ENCODE measurements at regions not wholly inside any gene's neighbourhood (a gene's known extent, or its start where the extent isn't known, plus 50 kb on each side); places are given as distances from the start of the nearest gene placed in this dataset.

DNA sequence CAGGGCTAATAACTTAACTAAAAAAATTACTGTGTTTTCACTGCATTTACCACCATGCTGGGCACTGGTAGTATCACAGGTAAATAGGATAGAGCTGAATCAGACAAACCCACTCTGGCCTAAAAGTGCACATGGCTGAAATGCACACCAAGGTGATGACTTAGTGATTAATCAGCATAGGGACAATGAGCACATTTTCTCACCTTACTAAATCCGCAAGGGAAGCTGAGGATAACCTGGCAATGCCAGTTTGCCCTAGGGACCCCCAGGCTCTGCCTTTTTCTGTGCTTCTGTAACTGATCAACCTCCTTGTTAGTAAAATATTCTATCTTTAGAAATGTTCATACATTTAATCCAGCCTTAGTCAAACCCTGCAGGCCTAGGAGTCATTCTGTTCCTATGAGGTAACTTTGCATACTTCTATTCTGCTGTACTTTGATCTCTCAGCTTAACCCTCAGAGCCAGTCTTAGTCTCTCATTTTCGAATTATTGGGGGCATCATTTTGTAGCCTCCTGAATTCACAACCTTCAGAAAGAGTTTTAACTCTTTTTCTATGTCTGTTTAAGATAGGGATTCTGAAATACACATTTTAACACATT, 562.9 kb upstream of the KCNMB2 start:
- FAIRE-seq, result no peak

GRCh38 chr3:177976241-177976640, 560.0 kb upstream of the KCNMB2 start:
- no peak for FAIRE-seq

DNA sequence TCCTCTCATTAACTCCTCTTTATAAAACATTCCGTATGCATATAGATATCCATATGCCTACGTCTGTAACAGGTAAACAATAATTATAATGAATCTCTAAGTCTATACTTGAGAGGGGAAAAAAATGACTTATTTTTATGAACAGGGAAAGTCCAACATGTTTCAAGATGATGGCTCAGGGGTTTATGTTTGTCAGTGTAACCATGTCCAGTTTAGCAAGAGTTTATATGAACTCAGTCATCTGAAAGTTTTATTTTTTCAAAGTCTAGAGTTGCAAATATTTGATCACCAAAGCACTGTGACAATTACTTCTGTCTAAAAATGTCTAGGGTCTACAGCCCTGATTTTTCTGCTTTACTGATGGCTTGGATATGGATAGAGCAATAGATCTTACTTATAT, 559.4 kb upstream of the KCNMB2 start:
- no peak for FAIRE-seq

DNA sequence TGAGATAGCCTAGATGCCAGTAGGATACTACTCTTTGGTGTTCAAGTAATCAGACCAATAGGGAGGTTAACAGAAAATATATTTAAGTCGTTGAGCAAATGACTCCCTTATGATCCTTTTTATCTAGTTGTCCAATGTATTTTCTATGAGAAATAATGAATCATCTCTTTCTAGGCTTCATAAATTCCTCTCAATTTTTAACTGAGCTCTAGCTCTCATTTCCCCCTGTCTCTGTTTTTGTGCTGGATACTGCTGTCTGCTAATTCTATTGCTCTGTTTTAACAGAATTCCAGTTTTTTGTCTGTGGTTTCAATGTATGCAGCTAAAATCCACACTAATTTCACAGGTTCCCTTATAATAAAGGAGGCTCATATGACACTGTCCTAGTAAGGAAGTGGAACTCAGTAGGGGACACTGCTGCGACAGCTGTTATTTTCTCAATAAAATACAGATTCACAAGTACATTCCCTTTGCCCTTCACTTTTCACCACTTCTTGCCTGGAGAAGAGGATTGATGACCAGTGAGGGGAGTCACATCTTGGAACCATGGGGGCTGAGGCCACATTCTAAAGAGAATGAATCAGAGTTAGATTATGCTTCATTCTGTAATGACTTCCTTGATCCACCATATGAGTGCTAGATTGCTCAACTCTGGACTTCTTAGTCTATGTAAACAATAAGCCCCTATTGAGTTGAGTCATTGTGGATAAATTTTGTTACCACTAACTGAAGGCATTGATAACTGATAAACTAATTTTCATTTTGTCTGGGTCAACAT, 558.7 kb upstream of the KCNMB2 start:
- FAIRE-seq, result no peak

DNA sequence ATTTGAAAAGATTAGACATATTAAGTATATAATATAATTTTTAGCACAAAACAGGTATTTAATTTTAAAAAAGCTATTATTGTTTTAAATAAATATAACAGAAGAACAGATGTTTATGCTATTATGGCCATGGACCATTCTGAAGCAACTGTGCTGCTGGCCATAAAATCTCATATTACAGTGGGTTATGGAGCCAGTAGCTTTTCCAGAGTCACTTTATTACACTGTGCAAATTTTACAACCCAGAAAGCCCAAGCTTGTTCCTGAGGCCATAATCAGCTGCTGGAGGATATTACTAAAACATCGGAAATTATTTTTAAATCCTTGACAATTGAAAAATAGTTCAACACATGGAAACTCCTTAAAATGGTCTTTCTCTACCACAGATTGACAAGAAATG, 557.3 kb upstream of the KCNMB2 start:
- no peak for FAIRE-seq

GRCh38 chr3:177979703-177980102, 556.5 kb upstream of the KCNMB2 start:
- FAIRE-seq, result no peak

DNA sequence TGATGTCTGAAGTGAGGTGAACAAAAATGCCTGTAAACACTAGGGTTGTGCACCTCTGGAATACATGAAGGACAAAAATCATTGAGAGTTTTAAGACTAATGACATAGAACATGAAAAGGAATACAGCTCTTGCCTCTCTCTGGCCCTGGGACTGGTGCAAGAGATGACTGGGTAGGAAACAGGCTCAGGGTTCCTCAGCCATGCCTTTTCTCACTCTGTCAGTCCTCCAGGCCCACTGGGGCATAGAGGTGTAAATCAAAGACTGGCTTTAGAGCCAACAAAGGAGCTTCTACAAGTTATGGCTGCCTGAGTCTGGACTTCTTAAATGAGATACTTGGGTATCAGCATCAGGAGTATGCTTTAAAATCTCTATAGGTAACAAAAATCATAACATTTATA, 554.7 kb upstream of the KCNMB2 start:
- FAIRE-seq, result no peak

DNA sequence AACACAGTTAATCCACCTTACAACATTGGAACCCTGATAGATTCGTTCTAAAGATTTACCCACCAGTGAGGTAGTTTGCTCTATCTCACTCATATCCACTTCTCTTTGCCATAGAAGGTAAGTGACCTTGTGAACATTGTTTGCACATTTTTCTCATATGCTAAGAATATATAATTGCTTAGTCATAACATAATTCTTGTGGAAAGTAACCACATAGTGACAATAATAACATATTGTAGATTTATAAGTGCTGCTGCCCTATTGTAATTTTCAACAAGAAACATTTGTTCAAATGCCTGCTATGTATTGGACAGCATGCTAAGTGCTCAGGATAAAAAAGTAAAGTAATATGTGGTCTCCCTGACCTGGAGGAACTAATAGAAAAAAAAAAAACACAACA, 554.2 kb upstream of the KCNMB2 start:
- no peak for FAIRE-seq

GRCh38 chr3:177983320-177983719, 552.9 kb upstream of the KCNMB2 start:
- no peak for FAIRE-seq

DNA sequence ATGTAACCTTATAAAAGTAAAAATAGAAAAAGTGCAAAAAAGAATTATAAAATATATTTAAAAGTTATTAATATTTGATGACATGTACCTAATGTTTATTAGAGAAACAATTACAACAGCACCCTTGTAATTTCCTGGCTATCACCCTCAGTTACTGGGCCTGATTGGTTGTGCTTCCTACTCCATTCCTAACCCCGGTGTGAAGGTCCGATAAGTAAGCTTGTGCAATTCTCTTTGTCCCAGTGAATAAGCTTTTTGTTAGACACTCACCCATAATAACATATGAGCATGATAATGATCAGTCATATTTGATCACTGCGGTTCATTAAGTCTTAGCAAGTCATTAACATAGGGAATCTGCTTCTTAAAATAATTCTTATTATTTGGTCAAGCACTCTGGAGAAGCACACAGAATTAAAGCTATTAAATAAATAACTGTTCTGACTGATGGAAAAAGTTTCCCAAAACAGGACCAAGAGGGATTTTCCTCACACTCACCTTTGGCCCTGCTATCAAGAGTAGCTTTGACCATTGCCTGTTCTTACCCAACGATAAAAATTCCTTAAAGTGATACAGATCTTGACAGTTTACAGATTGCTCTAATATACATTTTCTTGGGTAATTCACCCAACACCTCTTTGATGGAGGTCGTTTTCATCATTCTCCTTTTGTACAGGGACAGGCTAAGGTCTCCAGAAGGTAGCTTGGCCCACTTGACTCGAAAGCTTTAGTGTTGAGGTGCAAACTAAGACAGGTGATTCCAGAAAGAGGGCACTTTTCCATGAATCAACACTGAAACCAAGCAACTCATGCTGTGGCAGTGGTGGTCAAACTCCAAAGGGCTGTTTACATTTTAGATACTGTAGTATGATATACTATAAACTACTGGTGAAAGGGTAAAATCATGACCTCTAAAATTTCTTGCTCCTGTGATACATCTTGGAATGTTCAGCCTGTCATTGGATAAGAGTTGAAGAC, 543.0 kb upstream of the KCNMB2 start:
- no peak for FAIRE-seq

- no peak for FAIRE-seq
These were observed 541.3 kb upstream of the KCNMB2 start for GRCh38 chr3:177994976-177995375.

GRCh38 chr3:177995381-177996085, 540.7 kb upstream of the KCNMB2 start:
- no peak for FAIRE-seq

- FAIRE-seq, result no peak
These were observed 534.5 kb upstream of the KCNMB2 start for GRCh38 chr3:178001670-178002101.

GRCh38 chr3:178002113-178002512, 534.1 kb upstream of the KCNMB2 start:
- FAIRE-seq, result no peak

GRCh38 chr3:178003756-178004155, 532.5 kb upstream of the KCNMB2 start:
- no peak for FAIRE-seq

DNA sequence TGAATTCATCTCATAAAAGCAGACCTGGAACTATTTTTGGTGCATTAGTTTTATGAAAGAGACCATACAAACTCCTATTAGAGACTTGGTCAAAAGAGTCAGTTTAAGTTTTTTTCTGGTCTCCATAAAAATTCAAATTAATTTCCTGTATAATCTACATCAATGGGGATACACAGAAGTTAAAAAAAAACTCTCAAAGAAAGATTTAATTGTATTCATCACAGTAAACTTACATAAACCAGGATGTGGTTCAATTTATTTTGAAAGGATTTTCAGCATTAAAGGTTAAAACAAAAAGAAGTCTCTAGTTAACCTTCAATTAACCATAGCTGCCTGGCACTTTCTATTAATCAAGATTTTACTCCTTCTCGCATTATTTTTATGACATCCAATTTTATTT, 530.3 kb upstream of the KCNMB2 start:
- FAIRE-seq, result no peak

DNA sequence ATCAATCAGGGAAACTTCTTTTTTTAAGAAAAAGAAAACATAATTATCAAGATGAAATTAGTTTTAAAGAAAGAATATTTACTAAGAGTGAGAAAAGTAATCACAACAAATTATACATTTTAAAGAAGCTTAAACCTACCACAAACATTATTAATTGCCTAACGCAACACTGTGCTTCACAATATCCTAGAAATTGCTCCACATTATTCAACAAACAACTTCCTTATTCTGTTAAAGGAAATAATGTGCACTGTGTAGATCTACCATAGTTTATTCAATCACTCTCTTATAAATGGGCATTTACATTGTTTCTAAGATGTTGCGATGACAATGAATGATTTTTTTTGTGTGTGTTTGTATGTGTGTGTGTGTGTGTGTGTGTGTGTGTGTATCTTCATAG, 525.9 kb upstream of the KCNMB2 start:
- FAIRE-seq, result no peak

- FAIRE-seq, result no peak
These were observed 516.6 kb upstream of the KCNMB2 start for GRCh38 chr3:178019645-178020044.

GRCh38 chr3:178022599-178022998, 513.6 kb upstream of the KCNMB2 start:
- FAIRE-seq, result no peak

DNA sequence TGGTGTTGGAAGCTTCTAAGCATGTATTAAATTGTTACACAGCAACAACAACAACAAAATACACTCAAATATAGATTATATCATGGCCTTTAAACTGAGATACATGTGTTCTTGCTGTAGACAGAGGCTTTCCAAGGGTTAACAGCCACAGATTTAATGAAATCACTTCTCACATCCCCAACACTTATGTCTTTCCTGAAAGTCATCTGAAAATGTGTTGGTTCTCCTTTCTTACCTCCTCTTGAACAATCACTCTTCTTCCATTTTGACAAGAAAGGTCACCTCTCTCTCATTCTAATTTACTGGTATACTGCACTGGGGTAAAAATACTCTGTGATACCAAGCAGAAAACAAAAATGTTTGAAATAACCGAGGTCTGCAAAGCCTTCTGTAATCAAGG, 507.3 kb upstream of the KCNMB2 start:
- no peak for FAIRE-seq

DNA sequence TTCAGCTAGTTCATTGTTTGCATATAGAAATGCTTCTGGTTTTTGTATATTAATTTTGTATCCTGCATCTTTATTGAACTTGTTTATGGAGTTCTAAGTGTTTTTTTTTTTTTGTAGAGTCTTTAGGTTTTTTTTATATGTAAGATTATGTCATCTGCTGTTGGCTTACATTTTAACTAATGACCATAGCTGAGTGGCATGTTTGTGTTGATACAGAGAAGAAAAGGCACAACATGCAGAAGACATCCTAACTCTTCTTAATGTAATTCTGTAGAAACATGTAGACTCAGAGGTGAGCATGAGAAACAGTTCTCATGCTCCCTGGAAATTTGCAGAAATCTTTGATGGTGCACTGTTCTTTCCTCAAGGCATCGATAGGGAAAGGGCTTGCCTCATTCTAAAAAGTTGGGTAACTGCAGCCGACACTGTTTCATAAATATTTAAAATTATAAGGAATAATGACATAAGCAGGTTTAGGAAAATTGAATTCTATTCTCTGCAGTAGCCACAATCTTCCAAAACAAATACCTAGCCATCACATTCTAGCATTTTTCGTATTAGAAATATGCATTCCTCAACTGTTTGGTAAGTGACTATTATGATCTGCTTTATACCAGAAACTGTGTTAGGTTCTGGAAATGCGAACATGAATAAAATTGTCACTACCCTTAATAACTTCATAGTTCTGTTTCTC, 499.6 kb upstream of the KCNMB2 start:
- FAIRE-seq, result no peak

GRCh38 chr3:178041931-178042330, 494.3 kb upstream of the KCNMB2 start:
- no peak for FAIRE-seq

Data from endometrium (tissue), 2 donors.